OCI-LY1 (cell line): ENCODE measurements at regions not wholly inside any gene's neighbourhood (a gene's known extent, or its start where the extent isn't known, plus 50 kb on each side); places are given as distances from the start of the nearest gene placed in this dataset.
"Not testable (repeated sequence)": the region's sequence is repeated elsewhere in the genome, so short reads cannot be mapped to it uniquely, and the experiment has no call there.

ENCODE experiments used
- H2AFZ ChIP-seq: fragments of 200-600 bp; sonication (generic), shearing (Covaris generic); 2 replicates; pipeline ENCODE4 v1.6.0; 2014; ENCODE audit warnings: antibody characterized with exemption, mild to moderate bottlenecking, low read length
- H3F3A ChIP-seq: fragments of 200-600 bp; sonication (generic), shearing (Covaris generic); 2 replicates; pipeline ENCODE4 v1.6.0; 2014; ENCODE audit warnings: mild to moderate bottlenecking, antibody characterized with exemption, low read length, moderate library complexity; ENCODE audit not compliant: insufficient read depth
- H3K27ac ChIP-seq: fragments of 200-600 bp; sonication (generic); 2 replicates; pipeline ENCODE4 v1.5.1; 2014; ENCODE audit warnings: low read length, mixed run types, mild to moderate bottlenecking, low read depth; ENCODE audit not compliant: poor library complexity, severe bottlenecking
- H3K27me3 ChIP-seq: fragments of 200-600 bp; sonication (generic); 2 replicates; pipeline ENCODE4 v1.6.0; 2014; ENCODE audit warnings: antibody characterized with exemption, mild to moderate bottlenecking, low read length, moderate library complexity; ENCODE audit not compliant: insufficient read depth
- H3K36me3 ChIP-seq: fragments of 200-600 bp; sonication (generic); 2 replicates; pipeline ENCODE4 v1.6.1; 2014; ENCODE audit warnings: mild to moderate bottlenecking, antibody characterized with exemption, low read length, moderate library complexity, mixed read lengths; ENCODE audit not compliant: insufficient read depth
- H3K4me1 ChIP-seq: fragments of 200-600 bp; sonication (generic); 2 replicates; pipeline ENCODE4 v1.5.1; 2014; ENCODE audit warnings: mild to moderate bottlenecking, low read length, moderate library complexity; ENCODE audit not compliant: insufficient read depth, severe bottlenecking
- H3K4me2 ChIP-seq: fragments of 200-600 bp; sonication (generic), shearing (Covaris generic); 2 replicates; pipeline ENCODE4 v1.6.1; 2014; ENCODE audit warnings: low read length
- H3K4me3 ChIP-seq: fragments of 200-600 bp; sonication (generic); 2 replicates; pipeline ENCODE4 v1.5.1; 2014; ENCODE audit warnings: low read length, low read depth, mild to moderate bottlenecking, mixed read lengths; ENCODE audit not compliant: poor library complexity, severe bottlenecking
- H3K79me2 ChIP-seq: fragments of 200-600 bp; shearing (Covaris generic); 2 replicates; pipeline ENCODE4 v1.6.1; 2016; ENCODE audit warnings: mixed run types, low read length, mixed read lengths; ENCODE audit not compliant: insufficient read depth
- H3K9ac ChIP-seq: fragments of 200-600 bp; sonication (generic), shearing (Covaris generic); 2 replicates; pipeline ENCODE4 v1.6.1; 2014; ENCODE audit warnings: mild to moderate bottlenecking, low read length, mixed read lengths
- H3K9me2 ChIP-seq: fragments of 200-600 bp; sonication (generic), shearing (Covaris generic); 2 replicates; pipeline ENCODE4 v1.6.1; 2014; ENCODE audit warnings: low read depth, mild to moderate bottlenecking, low read length, mixed read lengths
- H3K9me3 ChIP-seq: fragments of 200-600 bp; shearing (Covaris generic); 2 replicates; pipeline ENCODE4 v1.6.1; 2014; ENCODE audit warnings: low read length, mixed read lengths
- H4K20me1 ChIP-seq: fragments of 200-600 bp; sonication (generic), shearing (Covaris generic); 2 replicates; pipeline ENCODE4 v1.6.0; 2016; ENCODE audit warnings: mild to moderate bottlenecking, low read length; ENCODE audit not compliant: insufficient read depth
- EZH2 ChIP-seq: fragments of 200-600 bp; sonication (generic), shearing (Covaris generic); IDR thresholded peaks from 2 replicates; pipeline ENCODE4 v1.8.0; 2017; ENCODE audit warnings: borderline replicate concordance, mixed run types, mild to moderate bottlenecking, antibody characterized with exemption, low read length, moderate library complexity, mixed read lengths
- TF ChIP-seq, protein P1 (sequence below): fragments of 200-600 bp; sonication (generic), shearing (Covaris generic); IDR thresholded peaks from 2 replicates; pipeline ENCODE4 v1.5.1; 2017; ENCODE audit warnings: mild to moderate bottlenecking, antibody characterized with exemption, low read length, moderate library complexity, mixed read lengths

DNA sequence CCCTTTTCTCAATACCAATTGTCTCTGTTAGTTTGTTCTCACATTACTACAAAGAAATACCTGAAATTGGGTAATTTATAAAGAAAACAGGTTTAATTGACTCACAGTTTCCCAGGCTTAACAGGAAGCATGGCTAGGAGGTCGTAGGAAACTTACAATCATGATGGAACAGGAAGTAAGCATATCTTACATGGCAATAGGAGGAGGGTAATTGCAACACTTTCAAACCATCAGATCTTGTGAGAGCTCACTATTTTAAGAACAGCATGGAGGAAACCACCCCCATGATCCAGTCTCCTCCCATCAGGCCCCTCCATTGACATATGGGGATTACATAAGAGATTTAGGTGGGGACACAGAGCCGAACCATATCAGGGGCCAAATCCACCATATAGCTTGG, 1210.1 kb upstream of the SPRY2 start:
- Histone ChIP-seq H3K4me3 (no peak overlapping the region), H3K4me1 (no peaks in the 10 kb centered on the region), H3K9ac (no peak overlapping the region), H3K36me3 (no peaks in the 10 kb centered on the region), H3K4me2 (no peak overlapping the region), H3K27me3 (no peaks in the 10 kb centered on the region), H4K20me1 (no peaks in the 10 kb centered on the region), H3K79me2 (no peaks in the 10 kb centered on the region), H2AFZ (no peak overlapping the region), H3K9me3 (no peaks in the 10 kb centered on the region), H3F3A (no peaks in the 10 kb centered on the region), H3K9me2 (no peaks in the 10 kb centered on the region; the same call in 1 of the 2 replicates), H3K27ac (no peak overlapping the region)
- TF ChIP-seq, protein P1, sequence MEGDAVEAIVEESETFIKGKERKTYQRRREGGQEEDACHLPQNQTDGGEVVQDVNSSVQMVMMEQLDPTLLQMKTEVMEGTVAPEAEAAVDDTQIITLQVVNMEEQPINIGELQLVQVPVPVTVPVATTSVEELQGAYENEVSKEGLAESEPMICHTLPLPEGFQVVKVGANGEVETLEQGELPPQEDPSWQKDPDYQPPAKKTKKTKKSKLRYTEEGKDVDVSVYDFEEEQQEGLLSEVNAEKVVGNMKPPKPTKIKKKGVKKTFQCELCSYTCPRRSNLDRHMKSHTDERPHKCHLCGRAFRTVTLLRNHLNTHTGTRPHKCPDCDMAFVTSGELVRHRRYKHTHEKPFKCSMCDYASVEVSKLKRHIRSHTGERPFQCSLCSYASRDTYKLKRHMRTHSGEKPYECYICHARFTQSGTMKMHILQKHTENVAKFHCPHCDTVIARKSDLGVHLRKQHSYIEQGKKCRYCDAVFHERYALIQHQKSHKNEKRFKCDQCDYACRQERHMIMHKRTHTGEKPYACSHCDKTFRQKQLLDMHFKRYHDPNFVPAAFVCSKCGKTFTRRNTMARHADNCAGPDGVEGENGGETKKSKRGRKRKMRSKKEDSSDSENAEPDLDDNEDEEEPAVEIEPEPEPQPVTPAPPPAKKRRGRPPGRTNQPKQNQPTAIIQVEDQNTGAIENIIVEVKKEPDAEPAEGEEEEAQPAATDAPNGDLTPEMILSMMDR = no peak
- no peak for TF ChIP-seq EZH2

DNA sequence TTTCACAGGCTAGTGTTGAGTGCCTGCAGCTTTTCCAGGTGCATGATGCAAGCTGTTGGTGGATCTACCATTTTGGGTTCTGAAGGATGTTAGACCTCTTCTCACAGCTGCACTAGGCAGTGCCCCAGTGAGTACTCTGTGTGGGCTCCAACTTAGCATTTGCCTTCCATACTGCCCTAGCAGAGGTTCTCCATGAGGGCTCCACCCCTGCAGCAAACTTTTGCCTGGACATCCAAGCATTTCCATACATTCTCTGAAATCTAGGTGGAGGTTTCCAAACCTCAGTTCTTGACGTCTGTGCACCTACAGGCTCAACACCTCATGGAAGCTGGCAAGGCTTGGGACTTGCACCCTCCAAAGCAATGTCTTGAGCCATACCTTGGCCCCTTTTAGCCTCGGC, 1205.4 kb upstream of the SPRY2 start:
- not testable (repeated sequence) for H3K4me1 ChIP-seq, H3F3A ChIP-seq, H3K4me2 ChIP-seq, H3K9me3 ChIP-seq, H3K9ac ChIP-seq, H4K20me1 ChIP-seq, H3K79me2 ChIP-seq, H3K27ac ChIP-seq, H3K4me3 ChIP-seq, H3K27me3 ChIP-seq, H3K36me3 ChIP-seq, H3K9me2 ChIP-seq, H2AFZ ChIP-seq

DNA sequence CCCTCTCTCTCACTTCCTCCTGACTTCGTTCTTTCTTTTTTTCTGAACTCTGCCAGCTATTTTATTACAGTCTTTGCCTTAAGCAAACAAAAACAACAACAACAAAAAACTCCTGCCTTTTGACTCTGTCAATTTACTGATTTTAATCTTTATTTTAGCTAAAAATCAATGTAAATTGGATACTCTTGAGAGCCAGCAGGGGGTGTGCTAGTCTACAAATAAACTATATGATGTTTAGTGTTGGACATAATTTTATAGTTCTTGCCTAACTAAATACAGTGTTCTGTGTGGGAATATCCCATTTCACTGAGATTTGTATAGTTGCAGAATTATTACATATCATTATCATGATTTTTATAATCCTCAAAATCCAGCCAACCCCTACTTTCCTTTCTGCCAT, 1199.9 kb upstream of the SPRY2 start:
- Histone ChIP-seq H3K79me2 (no peaks in the 10 kb centered on the region), H3K27me3 (no peaks in the 10 kb centered on the region), H4K20me1 (no peaks in the 10 kb centered on the region), H3K9me2 (no peaks in the 10 kb centered on the region), H3K9me3 (no peaks in the 10 kb centered on the region), H3K9ac (no peak overlapping the region), H3K36me3 (no peaks in the 10 kb centered on the region), H3F3A (no peaks in the 10 kb centered on the region), H2AFZ (no peak overlapping the region), H3K27ac (no peak overlapping the region), H3K4me2 (no peak overlapping the region), H3K4me1 (no peaks in the 10 kb centered on the region), H3K4me3 (no peak overlapping the region)
- TF ChIP-seq EZH2 = no peak
- TF ChIP-seq, protein P1 = peak; percentile 67

DNA sequence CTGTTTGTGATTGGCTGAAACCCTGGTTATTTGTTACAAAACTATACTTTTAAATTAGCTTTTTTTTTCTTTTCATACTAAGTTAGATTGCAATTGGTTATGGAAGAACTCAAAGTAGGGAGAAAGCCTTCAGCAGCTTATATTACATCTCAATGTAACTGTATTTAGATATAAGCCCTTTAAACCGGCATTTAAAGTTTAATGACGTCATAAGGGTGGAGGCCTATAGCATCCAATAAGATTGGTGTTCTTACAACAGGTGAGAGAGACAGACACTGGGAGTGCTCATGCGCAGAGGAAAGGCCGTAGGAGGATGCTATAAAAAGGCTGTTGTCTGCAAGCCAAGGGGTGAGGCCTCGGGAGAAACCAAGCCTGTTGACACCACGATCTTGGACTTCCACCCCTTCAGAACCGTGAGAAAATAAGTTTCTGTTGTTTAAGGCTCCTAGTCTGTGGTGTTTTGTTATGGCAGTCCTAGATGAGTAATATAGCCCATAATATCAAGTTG, 1198.8 kb upstream of the SPRY2 start:
- H3K27me3 ChIP-seq = no peaks in the 10 kb centered on the region
- no peaks in the 10 kb centered on the region for H3K36me3 ChIP-seq
- no peak for TF ChIP-seq EZH2
- TF ChIP-seq, protein P1 = no peak
- no peak overlapping the region for H3K27ac ChIP-seq
- H3K79me2 ChIP-seq = no peaks in the 10 kb centered on the region
- no peaks in the 10 kb centered on the region for H3K9me2 ChIP-seq
- H3K4me2 ChIP-seq = no peak overlapping the region
- H3K4me3 ChIP-seq = no peak overlapping the region
- no peaks in the 10 kb centered on the region for H4K20me1 ChIP-seq
- no peaks in the 10 kb centered on the region for H3K9me3 ChIP-seq
- H3K9ac ChIP-seq = no peak overlapping the region
- no peak overlapping the region for H2AFZ ChIP-seq
- H3F3A ChIP-seq = no peaks in the 10 kb centered on the region
- no peaks in the 10 kb centered on the region for H3K4me1 ChIP-seq
